ENCODE measurements at regions not wholly inside any gene's neighbourhood (a gene's known extent, or its start where the extent isn't known, plus 50 kb on each side); places are given as distances from the start of the nearest gene placed in this dataset.
A peak's percentile ranks its signal among the peaks of the same experiment; 100 is the strongest.

- no peak for DNase-seq
- ATAC-seq (ENCODE audit: poor library complexity): no peak
- intact Hi-C loops (cut with DNase I): no loop called here
Measured at GRCh38 chr15:70342554-70343548, 245.1 kb upstream of the TLE3 start.

DNA sequence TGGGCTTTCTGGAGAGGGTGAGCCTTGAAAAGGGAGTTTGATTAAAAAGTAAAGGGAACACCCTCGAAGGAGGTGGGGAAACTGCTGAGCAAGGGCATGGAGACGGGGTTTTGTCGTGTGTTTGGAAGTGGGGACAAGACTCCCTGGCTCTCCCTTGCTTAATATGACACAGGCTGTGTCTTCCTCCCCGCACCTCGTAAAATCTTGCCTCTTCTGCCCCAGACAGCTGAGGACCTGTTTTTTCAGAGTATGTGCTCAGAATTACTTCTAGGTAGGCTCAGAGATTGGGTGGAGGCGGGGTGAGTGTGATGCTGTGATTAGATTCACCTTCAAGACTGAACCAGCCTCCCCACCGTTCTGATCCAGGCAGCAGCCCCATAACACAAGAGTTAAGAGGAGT, 244.4 kb upstream of the TLE3 start:
- ATAC-seq (ENCODE audit: poor library complexity) (no peak), DNase-seq (no peak)
- intact Hi-C loops (cut with DNase I): no loop called here

DNA sequence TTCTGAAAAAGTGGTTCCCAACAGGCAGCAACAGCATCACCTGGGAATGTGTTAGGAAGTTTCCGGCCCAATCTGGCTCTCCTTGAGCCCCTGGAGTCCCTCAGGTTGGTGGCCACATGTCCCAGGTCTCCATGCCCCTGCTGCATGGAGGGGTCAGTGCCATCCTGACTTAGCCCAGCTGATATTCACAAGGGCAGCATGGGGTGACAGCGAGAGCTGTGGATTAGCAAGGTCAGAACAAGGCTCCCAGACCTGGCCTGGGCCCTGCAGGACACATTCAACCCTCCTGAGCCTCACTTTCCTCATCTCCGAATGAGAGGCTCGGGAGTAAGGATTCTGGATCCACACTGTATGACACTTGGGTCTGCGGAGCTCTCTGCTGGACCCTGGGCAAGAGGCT, 243.8 kb upstream of the TLE3 start:
- DNase-seq: no peak
- intact Hi-C loops (cut with DNase I): no loop called here
- ATAC-seq (ENCODE audit: poor library complexity): no peak

GRCh38 chr15:70340494-70340870, 242.8 kb upstream of the TLE3 start:
- DNase-seq (no peak), ATAC-seq (ENCODE audit: poor library complexity) (no peak)
- intact Hi-C loops (cut with DNase I): no loop called here

DNA sequence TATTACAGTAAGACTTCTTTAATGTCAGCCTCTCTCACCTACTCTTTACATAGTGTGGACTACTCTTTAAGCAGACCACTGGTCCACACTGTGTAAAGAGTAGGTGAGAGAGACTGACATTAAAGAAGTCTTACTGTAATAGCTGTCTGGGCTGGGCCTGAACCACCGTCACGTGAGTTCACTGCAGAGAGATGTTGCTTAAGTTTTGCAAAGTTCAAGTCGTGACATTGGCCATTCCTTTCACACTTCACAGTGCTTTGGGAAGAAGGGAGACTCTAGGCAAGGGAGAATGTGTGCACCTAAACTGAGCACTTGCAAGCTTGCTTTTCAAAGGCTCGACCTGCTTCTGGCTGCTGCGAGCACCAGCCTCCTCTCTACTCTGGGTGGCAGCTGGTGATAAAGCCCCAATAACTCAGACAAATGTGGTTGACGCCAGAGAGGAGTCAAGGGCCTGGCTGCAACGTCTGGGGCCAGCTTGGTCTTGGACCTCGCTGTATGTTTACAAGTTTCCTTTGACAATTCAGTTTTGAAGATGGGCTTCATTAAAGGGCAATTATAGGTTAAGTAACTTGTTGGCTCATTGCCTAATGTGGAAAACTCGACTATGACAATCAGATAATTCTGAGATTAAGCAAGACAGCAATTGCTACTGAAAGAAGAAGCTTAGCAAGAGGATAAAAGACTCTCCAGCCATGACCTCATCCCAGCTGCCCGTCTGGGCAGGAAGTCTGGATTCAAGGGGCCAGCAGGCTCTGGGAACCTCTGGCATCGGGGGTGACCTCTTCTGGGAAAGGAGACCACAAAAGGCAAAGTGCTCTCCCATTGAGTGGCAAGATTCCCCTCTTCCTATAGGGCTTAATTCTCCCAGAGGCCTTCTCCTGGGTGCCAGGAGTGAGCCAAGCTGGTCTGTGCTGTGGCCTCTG, 242.1 kb upstream of the TLE3 start:
- intact Hi-C loops (cut with DNase I): no loop called here

DNA sequence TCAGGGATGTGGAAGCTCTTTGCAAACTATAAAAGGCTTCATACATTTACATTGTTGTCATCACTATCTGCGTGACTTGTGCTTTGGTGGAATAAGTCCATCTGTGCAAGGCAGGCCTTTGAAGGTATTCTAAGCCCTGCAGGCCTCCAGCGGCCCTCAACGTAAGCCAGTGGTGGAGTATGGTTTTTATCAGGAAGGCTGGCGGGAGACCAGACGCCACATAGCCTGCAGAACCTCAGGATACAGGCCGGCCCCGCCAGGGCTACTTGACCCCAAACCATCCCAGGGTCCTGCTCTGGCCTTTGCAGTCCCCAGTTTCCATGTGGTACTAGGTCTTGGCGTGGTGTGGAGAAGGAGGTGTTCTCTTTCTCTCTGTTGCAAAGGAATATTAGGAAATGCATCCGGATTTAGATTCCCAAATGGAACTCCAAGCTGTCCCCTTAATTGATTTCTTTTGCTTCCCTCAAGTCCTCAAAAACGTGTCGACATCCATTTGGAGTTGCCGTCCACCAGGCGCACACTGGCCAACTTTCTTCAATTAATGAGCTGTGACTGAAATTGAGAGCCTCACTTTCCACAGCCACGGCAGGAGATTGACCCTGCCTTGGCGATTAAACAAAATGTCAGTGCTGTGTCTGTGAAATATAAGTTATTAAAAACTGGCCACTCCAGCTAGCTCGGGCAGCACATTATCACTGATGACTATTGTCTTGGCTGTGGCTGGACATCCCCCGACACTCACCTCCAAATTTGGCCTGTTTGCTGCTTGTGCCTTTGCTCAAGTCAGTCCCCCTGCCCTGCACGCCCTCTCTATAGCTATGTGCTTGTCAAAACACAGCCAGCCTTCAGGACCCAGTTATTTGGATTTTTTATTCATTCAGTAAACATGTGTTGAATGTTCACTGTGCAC, 239.8 kb upstream of the TLE3 start:
- intact Hi-C loops (cut with DNase I): no loop called here
- ATAC-seq (ENCODE audit: poor library complexity) (no peak), DNase-seq (no peak)

More for the DNA sequence above, 242.1 kb upstream of the TLE3 start:
- no peak for DNase-seq
- ATAC-seq (ENCODE audit: poor library complexity): no peak

GRCh38 chr15:70336425-70337009, 238.8 kb upstream of the TLE3 start:
- intact Hi-C loops (cut with DNase I): no loop called here
- DNase-seq (no peak), ATAC-seq (ENCODE audit: poor library complexity) (no peak)

GRCh38 chr15:70334286-70334685, 236.6 kb upstream of the TLE3 start:
- intact Hi-C loops (cut with DNase I): no loop called here
- ATAC-seq (ENCODE audit: poor library complexity) (no peak), DNase-seq (no peak)

DNA sequence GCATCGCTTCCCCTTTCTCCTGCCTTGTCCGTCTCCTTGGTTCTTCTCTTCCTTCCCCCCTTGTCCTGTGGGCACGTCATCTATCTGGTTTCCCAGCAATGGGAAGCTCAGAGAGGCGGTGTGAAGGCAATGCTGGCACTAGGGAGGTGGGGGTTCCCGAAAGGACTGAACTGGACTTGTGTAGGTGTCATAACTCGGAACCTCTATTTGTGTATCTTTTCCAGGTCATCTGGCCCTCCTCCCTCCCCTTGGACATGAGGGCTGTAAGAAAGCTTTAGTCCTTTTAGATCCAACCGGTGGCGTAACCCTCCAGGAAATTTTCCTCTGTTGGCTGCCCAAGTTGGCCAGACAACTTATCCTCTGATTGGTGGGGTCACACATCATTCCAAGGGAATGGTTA, 231.5 kb upstream of the TLE3 start:
- DNase-seq (no peak), ATAC-seq (ENCODE audit: poor library complexity) (no peak)
- intact Hi-C loops (cut with DNase I): no loop called here

- ATAC-seq (ENCODE audit: poor library complexity) (no peak), DNase-seq (no peak)
- intact Hi-C loops (cut with DNase I): no loop called here
Measured at GRCh38 chr15:70328679-70329115, 231.0 kb upstream of the TLE3 start.

DNA sequence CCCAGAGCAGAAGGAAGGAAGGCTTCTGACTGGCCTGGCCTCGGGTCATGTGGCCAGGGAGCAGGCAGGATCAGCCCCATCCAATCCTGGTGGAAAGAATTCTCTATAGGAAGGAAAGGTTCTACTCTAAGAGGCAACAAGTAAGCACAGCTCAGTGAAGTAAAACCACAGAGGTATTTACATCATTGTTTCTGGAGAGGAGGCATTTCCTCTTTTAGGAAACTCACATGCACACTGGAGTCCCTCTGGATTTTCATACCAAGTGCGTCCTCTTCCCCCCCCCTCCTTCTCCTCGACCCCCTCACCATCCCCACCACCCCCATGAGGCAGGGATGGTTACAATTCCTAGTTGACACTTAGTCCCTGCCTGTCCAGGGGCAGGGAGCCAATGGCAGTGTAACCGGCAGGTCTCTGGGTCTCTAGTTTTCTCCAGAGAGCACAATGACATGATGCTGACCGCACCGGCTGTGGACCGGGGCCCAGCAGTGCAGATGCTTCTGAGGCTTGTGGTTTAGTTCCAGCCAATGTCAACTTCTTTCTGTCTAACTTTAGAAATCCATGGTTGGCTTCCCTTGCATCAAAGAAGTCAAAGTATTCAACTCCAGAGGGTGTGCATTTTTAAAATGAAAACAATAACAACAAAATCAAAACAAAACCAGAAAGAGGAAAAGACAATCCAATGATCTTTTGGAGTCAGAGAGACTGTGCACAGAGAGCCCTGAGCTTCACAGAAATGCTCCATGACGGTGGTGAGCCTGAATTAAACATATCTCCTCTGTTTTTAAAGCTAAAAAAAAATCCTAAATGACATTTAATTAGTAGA, 230.3 kb upstream of the TLE3 start:
- DNase-seq (peak; percentile 59), ATAC-seq (ENCODE audit: poor library complexity) (peak; percentile 75)
- intact Hi-C loops (cut with DNase I): no loop called here

GRCh38 chr15:70327328-70327855, 229.7 kb upstream of the TLE3 start:
- ATAC-seq (ENCODE audit: poor library complexity) (no peak), DNase-seq (no peak)
- intact Hi-C loops (cut with DNase I): no loop called here

GRCh38 chr15:70324001-70324974, 226.6 kb upstream of the TLE3 start:
- intact Hi-C loops (cut with DNase I): no loop called here
- DNase-seq: no peak
- no peak for ATAC-seq (ENCODE audit: poor library complexity)

DNA sequence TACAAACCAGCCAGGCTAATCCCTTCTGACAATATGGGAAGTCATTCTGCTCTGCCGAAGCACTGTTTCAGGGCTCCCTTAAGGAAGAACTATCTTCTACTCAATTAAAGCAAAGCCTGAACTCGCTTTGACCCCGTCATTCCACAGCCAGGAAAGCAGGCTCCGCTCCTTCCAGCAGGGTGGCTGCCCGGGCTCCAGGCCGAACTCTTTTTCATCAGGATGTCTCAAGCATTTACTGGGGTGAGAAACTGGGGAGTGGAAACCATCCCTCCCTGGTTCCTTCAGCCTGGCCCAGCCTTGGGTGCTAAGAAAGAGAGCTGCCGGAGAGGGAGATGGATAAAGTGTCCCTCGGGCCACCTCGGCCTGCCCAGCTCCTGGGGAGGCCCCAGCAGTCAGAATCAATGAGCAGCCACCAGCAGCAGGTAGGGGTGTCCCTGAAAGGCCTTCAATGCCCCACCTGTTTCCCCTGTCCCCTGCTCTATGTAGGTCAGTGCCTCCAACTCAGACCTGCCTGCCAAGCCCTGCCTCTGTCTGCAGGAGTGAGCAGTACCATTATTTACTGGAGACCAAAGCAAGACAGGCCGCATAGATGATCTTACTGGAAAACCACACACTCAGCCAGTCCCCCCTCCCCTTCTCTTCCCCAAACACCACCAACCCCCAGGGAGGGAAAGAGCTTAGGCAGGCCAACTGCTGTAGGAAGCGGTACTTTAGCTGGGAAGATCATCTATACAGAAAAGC, 225.6 kb upstream of the TLE3 start:
- ATAC-seq (ENCODE audit: poor library complexity): peak; percentile 83
- intact Hi-C loops (cut with DNase I): no loop called here
- peak; percentile 72 for DNase-seq

DNA sequence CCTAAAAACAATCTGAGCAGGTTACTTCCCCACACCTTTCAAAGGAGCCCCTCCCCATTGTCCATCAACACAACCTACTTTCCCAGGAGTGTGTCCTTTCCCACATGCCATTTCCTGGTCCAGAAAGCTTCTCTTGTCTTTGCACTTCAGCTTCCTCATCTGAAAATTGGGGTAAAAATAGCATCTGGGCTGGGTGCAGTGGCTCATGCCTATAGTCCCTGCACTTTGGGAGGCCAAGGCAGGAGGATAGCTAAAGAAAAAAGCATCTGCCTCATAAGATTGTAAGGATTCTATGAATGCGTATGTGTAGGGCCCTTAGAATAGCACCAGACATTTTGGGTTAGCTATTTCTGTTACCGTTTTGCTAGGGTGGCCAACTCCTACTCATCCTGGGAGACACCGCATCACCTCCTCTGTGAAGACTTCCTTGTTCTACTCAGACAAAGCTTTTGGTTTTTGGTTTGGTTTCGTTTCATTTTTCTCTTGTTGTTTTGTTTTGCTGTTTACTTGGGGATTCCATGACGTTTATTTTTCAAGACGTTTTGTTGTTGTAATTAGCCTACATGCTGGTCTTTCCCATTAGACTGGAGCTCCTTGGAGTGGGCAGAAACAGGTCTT, 224.4 kb upstream of the TLE3 start:
- ATAC-seq (ENCODE audit: poor library complexity): no peak
- DNase-seq: no peak
- intact Hi-C loops (cut with DNase I): no loop called here

Measured in Right ventricle myocardium superior (tissue), 1 donor.